ENCODE measurements at regions not wholly inside any gene's neighbourhood (a gene's known extent, or its start where the extent isn't known, plus 50 kb on each side); places are given as distances from the start of the nearest gene placed in this dataset.
A peak's percentile ranks its signal among the peaks of the same experiment; 100 is the strongest.

DNA sequence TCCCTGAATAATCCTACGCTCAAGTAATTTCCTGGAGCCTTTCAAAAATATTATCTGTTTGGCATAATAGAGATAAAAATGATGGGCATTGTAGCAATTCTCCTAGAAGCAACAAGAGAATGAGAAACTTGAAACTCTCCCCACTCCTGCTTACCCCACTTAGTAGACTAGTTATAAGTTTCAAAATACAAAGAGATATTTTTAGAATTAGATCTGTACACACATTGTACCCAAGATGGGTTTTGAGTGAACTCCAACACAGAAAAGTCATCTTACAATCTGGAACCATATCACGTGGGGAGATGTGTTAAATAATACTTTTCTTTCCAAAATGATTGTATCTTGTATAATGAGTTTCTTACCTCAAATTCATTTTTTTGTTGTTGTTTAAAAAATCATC lies 484.9 kb downstream of the LPIN1 start:
- no peak for DNase-seq (ENCODE audit: low read depth)
- H3K4me3 ChIP-seq (ENCODE audit: low read depth, low read length): no peak overlapping the region

DNA sequence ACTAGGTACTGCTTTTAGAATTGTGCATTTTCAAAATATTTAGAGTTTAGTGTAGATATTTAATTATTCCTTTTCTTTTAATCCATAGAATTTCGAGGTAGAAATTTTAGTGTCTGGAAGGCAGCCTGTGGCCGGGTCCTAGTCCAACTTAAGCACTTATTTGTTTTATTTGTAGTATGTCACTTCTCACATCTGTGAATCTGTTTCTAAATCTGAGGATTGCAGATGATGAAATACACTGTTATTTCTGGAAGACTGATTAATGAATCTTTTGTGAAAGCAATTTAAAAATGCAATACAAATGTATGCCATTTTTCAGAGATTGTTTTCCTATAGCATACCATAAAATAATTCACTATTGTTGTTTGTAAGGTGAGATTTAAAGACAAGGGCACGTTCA lies 483.9 kb upstream of the TRIB2 start:
- H3K4me3 ChIP-seq (ENCODE audit: low read depth, low read length): no peak overlapping the region
- TF ChIP-seq, protein P1, sequence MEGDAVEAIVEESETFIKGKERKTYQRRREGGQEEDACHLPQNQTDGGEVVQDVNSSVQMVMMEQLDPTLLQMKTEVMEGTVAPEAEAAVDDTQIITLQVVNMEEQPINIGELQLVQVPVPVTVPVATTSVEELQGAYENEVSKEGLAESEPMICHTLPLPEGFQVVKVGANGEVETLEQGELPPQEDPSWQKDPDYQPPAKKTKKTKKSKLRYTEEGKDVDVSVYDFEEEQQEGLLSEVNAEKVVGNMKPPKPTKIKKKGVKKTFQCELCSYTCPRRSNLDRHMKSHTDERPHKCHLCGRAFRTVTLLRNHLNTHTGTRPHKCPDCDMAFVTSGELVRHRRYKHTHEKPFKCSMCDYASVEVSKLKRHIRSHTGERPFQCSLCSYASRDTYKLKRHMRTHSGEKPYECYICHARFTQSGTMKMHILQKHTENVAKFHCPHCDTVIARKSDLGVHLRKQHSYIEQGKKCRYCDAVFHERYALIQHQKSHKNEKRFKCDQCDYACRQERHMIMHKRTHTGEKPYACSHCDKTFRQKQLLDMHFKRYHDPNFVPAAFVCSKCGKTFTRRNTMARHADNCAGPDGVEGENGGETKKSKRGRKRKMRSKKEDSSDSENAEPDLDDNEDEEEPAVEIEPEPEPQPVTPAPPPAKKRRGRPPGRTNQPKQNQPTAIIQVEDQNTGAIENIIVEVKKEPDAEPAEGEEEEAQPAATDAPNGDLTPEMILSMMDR (conservative IDR thresholded peaks at IDR 0.05; ENCODE audit: low read depth, low read length): no peak
- no peak for DNase-seq (ENCODE audit: low read depth)

More for the DNA sequence above, 484.9 kb downstream of the LPIN1 start:
- TF ChIP-seq, protein P1 (conservative IDR thresholded peaks at IDR 0.05; ENCODE audit: low read depth, low read length): no peak

- TF ChIP-seq, protein P1 (conservative IDR thresholded peaks at IDR 0.05; ENCODE audit: low read depth, low read length): no peak
- peak; percentile 72 for DNase-seq (ENCODE audit: low read depth)
- no peak overlapping the region for H3K4me3 ChIP-seq (ENCODE audit: low read depth, low read length)
Measured at GRCh38 chr2:12236136-12236844, 480.4 kb upstream of the TRIB2 start.

DNA sequence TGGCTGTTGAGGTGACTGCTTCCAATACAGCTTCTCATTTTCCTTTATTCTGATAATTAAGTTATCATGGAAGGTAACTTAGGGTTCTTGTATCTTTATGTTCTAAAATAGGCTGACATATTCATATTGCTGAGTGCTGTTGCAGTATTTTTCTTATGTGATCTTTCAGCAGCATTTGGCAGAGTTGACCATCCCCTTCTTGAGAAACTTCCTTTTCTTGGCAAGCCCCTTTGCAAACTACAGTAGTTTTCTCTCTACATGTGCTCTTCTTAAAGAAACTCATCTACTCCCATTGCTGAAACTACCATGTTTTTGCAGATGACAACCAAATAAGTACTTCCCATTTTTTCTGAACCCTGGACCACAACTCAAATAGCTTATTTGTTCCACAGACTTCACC lies 476.5 kb upstream of the TRIB2 start:
- TF ChIP-seq, protein P1 (conservative IDR thresholded peaks at IDR 0.05; ENCODE audit: low read depth, low read length): no peak
- peak; percentile 50 for DNase-seq (ENCODE audit: low read depth)

GRCh38 chr2:12243381-12243780 lies 473.4 kb upstream of the TRIB2 start:
- DNase-seq (ENCODE audit: low read depth): peak; percentile 67
- no peak overlapping the region for H3K4me3 ChIP-seq (ENCODE audit: low read depth, low read length)

More for the DNA sequence above, 476.5 kb upstream of the TRIB2 start:
- H3K4me3 ChIP-seq (ENCODE audit: low read depth, low read length): no peak overlapping the region

DNA sequence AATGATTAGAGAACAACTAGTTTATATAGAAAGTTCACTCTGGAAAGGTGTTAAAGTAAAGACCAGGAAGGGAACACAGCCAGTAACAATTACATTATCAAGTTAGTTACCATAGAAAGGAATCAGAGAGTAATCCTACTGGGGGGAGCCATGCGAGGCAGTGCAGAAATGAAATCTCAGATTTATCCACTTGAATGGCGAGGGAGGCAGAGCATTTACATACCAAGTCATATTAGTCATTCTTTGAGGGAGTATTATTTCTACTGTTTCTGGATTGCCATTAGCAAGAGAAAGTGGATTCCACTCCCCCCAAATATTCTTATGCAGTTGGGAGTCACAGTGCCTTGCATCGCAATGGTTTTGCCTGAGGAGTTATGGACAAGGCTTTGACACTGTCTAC lies 472.7 kb upstream of the TRIB2 start:
- no peak overlapping the region for H3K4me3 ChIP-seq (ENCODE audit: low read depth, low read length)
- TF ChIP-seq, protein P1 (conservative IDR thresholded peaks at IDR 0.05; ENCODE audit: low read depth, low read length): no peak
- DNase-seq (ENCODE audit: low read depth): peak; percentile 57

More at GRCh38 chr2:12243381-12243780, 473.4 kb upstream of the TRIB2 start:
- TF ChIP-seq, protein P1 (conservative IDR thresholded peaks at IDR 0.05; ENCODE audit: low read depth, low read length): no peak

- TF ChIP-seq, protein P1 (conservative IDR thresholded peaks at IDR 0.05; ENCODE audit: low read depth, low read length): no peak
- DNase-seq (ENCODE audit: low read depth): peak; percentile 28
- no peak overlapping the region for H3K4me3 ChIP-seq (ENCODE audit: low read depth, low read length)
Measured at GRCh38 chr2:12251121-12251520, 465.6 kb upstream of the TRIB2 start.

All from choroid plexus epithelial cell (primary cell).